MM.1S (cell line): ENCODE measurements at regions not wholly inside any gene's neighbourhood (a gene's known extent, or its start where the extent isn't known, plus 50 kb on each side); places are given as distances from the start of the nearest gene placed in this dataset.

ENCODE experiments used
- DNase-seq: peaks from one replicate; pipeline ENCODE4 v3.0.0-alpha.2; 2015
- H2AFZ ChIP-seq: fragments of 300-600 bp; sonication (generic); 2 replicates; pipeline ENCODE4 v1.6.0; 2016; ENCODE audit warnings: antibody characterized with exemption, low read length
- H3F3A ChIP-seq: fragments of 300-600 bp; sonication (generic); 2 replicates; pipeline ENCODE4 v1.6.1; 2016; ENCODE audit warnings: mild to moderate bottlenecking, antibody characterized with exemption, low read length, moderate library complexity, mixed read lengths; ENCODE audit not compliant: insufficient read depth
- H3K27ac ChIP-seq: fragments of 300-600 bp; sonication (generic); 2 replicates; pipeline ENCODE4 v1.5.1; 2016; ENCODE audit warnings: mild to moderate bottlenecking, low read length
- H3K27me3 ChIP-seq: fragments of 300-600 bp; sonication (generic); replicated peaks from 2 replicates; pipeline ENCODE4 v1.6.0; 2016; ENCODE audit warnings: low read length; ENCODE audit not compliant: insufficient read depth
- H3K36me3 ChIP-seq: fragments of 300-600 bp; sonication (generic); replicated peaks from 2 replicates; pipeline ENCODE4 v1.6.1; 2016; ENCODE audit warnings: mild to moderate bottlenecking, low read length, mixed read lengths; ENCODE audit not compliant: insufficient read depth
- H3K4me1 ChIP-seq: fragments of 300-600 bp; sonication (generic); 2 replicates; pipeline ENCODE4 v1.6.1; 2016; ENCODE audit warnings: low read length, mixed read lengths
- H3K4me2 ChIP-seq: fragments of 300-600 bp; sonication (generic); 2 replicates; pipeline ENCODE4 v1.6.0; 2016; ENCODE audit warnings: low read depth, low read length
- H3K4me3 ChIP-seq: fragments of 300-600 bp; sonication (generic); 2 replicates; pipeline ENCODE4 v1.5.1; 2016; ENCODE audit warnings: low read length, mixed read lengths
- H3K79me2 ChIP-seq: fragments of 300-600 bp; sonication (generic); 2 replicates; pipeline ENCODE4 v1.6.1; 2016; ENCODE audit warnings: mixed run types, low read length, mixed read lengths
- H3K9ac ChIP-seq: fragments of 300-600 bp; sonication (generic); 2 replicates; pipeline ENCODE4 v1.6.1; 2016; ENCODE audit warnings: low read length, mixed read lengths
- H3K9me2 ChIP-seq: fragments of 300-600 bp; sonication (generic); replicated peaks from 2 replicates; pipeline ENCODE4 v1.6.1; 2016; ENCODE audit warnings: mild to moderate bottlenecking, low read length, mixed read lengths; ENCODE audit not compliant: insufficient read depth
- H3K9me3 ChIP-seq: fragments of 300-600 bp; sonication (generic); replicated peaks from 2 replicates; pipeline ENCODE4 v1.6.1; 2016; ENCODE audit warnings: mild to moderate bottlenecking, low read length, mixed read lengths; ENCODE audit not compliant: insufficient read depth
- H4K20me1 ChIP-seq: fragments of 300-600 bp; sonication (generic); 2 replicates; pipeline ENCODE4 v1.6.1; 2016; ENCODE audit warnings: mild to moderate bottlenecking, low read length, moderate library complexity, mixed read lengths; ENCODE audit not compliant: insufficient read depth
- CTCF ChIP-seq: fragments of 300-600 bp; sonication (generic); IDR thresholded peaks from 2 replicates; pipeline ENCODE4 v1.5.1; 2016; ENCODE audit warnings: antibody characterized with exemption, low read length, mixed read lengths
- EZH2 ChIP-seq: fragments of 300-600 bp; sonication (generic); optimal IDR thresholded peaks from 2 replicates; pipeline ENCODE3; 2017; ENCODE audit warnings: low read depth, mild to moderate bottlenecking, antibody characterized with exemption, low read length, mixed read lengths
- EZH2phosphoT487 ChIP-seq: fragments of 300-600 bp; sonication (generic); IDR thresholded peaks from 2 replicates; pipeline ENCODE4 v1.6.1; 2018; ENCODE audit warnings: antibody characterized with exemption, low read length

GRCh38 chr4:185888676-185889075 lies 76.7 kb upstream of the SORBS2 start:
- no peaks in the 10 kb centered on the region for H3K79me2 ChIP-seq

GRCh38 chr4:185889585-185889984 lies 77.6 kb upstream of the SORBS2 start:
- no peaks in the 10 kb centered on the region for H4K20me1 ChIP-seq
- no peak overlapping the region for H3K4me2 ChIP-seq
- TF ChIP-seq CTCF (no peak), EZH2 (no peak), EZH2phosphoT487 (no peak)
- H3K9me3 ChIP-seq, result no peaks in the 10 kb centered on the region
- H3K9me2 ChIP-seq, result no peaks in the 10 kb centered on the region
- H3K36me3 ChIP-seq, result no peaks in the 10 kb centered on the region
- no peaks in the 10 kb centered on the region for H3K4me1 ChIP-seq
- DNase-seq, result no peak
- H3K4me3 ChIP-seq, result no peak overlapping the region
- H3F3A ChIP-seq, result no peaks in the 10 kb centered on the region
- no peak overlapping the region for H2AFZ ChIP-seq
- no peaks in the 10 kb centered on the region for H3K79me2 ChIP-seq
- H3K9ac ChIP-seq, result no peak overlapping the region
- H3K27me3 ChIP-seq, result no peaks in the 10 kb centered on the region
- H3K27ac ChIP-seq, result no peak overlapping the region

More at GRCh38 chr4:185888676-185889075, 76.7 kb upstream of the SORBS2 start:
- DNase-seq, result no peak
- no peak overlapping the region for H3K27ac ChIP-seq
- no peaks in the 10 kb centered on the region for H3K9me2 ChIP-seq
- no peak overlapping the region for H3K4me3 ChIP-seq
- H3K9me3 ChIP-seq, result no peaks in the 10 kb centered on the region
- no peaks in the 10 kb centered on the region for H3K27me3 ChIP-seq
- H4K20me1 ChIP-seq, result no peaks in the 10 kb centered on the region
- H2AFZ ChIP-seq, result no peak overlapping the region
- H3K36me3 ChIP-seq, result no peaks in the 10 kb centered on the region
- no peaks in the 10 kb centered on the region for H3K4me1 ChIP-seq
- H3K4me2 ChIP-seq, result no peak overlapping the region
- H3F3A ChIP-seq, result no peaks in the 10 kb centered on the region
- no peak overlapping the region for H3K9ac ChIP-seq
- TF ChIP-seq EZH2, result no peak

- no peak overlapping the region for H2AFZ ChIP-seq
- H4K20me1 ChIP-seq, result no peaks in the 10 kb centered on the region
- no peak overlapping the region for H3K9ac ChIP-seq
- H3K9me3 ChIP-seq, result no peaks in the 10 kb centered on the region
- no peak overlapping the region for H3K4me2 ChIP-seq
- no peaks in the 10 kb centered on the region for H3K27me3 ChIP-seq
- no peaks in the 10 kb centered on the region for H3K79me2 ChIP-seq
- no peak for TF ChIP-seq EZH2phosphoT487
- no peak for TF ChIP-seq EZH2
- no peak for TF ChIP-seq CTCF
- H3K4me3 ChIP-seq, result no peak overlapping the region
- H3K27ac ChIP-seq, result no peak overlapping the region
- H3K9me2 ChIP-seq, result no peaks in the 10 kb centered on the region
- no peaks in the 10 kb centered on the region for H3K4me1 ChIP-seq
- DNase-seq, result no peak
- no peaks in the 10 kb centered on the region for H3K36me3 ChIP-seq
- no peaks in the 10 kb centered on the region for H3F3A ChIP-seq
Observed at GRCh38 chr4:185890196-185890595, 78.2 kb upstream of the SORBS2 start.

- H3K36me3 ChIP-seq, result no peaks in the 10 kb centered on the region
Observed at GRCh38 chr4:185892165-185892564, 80.2 kb upstream of the SORBS2 start.

More at GRCh38 chr4:185892165-185892564, 80.2 kb upstream of the SORBS2 start:
- no peaks in the 10 kb centered on the region for H4K20me1 ChIP-seq
- TF ChIP-seq EZH2phosphoT487 (no peak), EZH2 (no peak), CTCF (no peak)
- no peaks in the 10 kb centered on the region for H3K27me3 ChIP-seq
- H2AFZ ChIP-seq, result no peak overlapping the region
- no peaks in the 10 kb centered on the region for H3K79me2 ChIP-seq
- H3K27ac ChIP-seq, result no peak overlapping the region
- H3K4me2 ChIP-seq, result no peak overlapping the region
- no peak overlapping the region for H3K9ac ChIP-seq
- no peaks in the 10 kb centered on the region for H3F3A ChIP-seq
- H3K4me1 ChIP-seq, result no peaks in the 10 kb centered on the region
- no peaks in the 10 kb centered on the region for H3K9me2 ChIP-seq
- H3K9me3 ChIP-seq, result no peaks in the 10 kb centered on the region
- H3K4me3 ChIP-seq, result no peak overlapping the region
- DNase-seq, result no peak
